ENCODE measurements at regions not wholly inside any gene's neighbourhood (a gene's known extent, or its start where the extent isn't known, plus 50 kb on each side); places are given as distances from the start of the nearest gene placed in this dataset.
"Not testable (repeated sequence)": the region's sequence is repeated elsewhere in the genome, so short reads cannot be mapped to it uniquely, and the experiment has no call there.

DNA sequence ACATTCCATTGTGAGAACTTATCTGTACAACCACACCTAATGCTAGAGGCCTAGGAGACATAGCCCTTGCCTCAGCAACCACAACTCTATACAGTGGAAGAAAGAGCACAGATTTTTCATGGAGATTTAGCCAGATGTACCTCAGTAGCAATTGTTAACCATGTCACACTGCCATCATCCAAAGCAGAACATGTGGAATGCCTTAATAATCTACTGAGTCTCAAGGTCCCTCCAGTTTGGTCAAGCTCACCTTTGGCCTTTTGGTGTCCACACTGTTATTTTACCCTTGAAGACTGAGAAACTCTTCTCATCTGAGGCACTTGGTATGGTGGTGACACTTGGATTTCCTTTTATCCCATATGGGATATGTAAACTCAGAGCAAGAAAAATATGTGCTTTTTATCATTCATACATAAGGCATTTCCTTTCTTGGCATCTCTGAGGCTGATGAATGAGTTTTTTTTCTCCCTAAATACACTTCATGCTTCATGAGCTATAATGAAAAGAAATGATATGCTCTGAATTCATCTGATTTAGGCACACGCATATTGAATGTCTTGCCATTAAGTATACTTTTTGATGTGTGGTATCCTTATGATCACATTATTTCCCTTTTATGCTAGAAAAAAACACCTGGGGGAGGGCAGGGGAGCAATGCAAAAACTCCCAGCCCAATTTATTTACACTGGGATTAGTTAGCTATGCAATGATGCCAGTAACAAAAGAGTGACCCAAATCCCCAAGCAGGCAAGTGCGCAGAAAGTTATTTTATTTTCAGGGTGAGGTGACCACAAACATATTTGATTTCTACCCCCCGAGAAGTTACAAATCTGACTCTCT, 63.3 kb upstream of the ME3 start:
- Histone ChIP-seq H3K36me3 (no peaks in the 10 kb centered on the region), H3K9me3 (no peaks in the 10 kb centered on the region), H3K4me3 (no peak overlapping the region), H3K4me1 (peaks cover 0 to 41% (median 30%) of the 10 kb centered on the region in 4 donors), H3K27ac (no peak overlapping the region), H3K27me3 (no peaks in the 10 kb centered on the region)
- no peak for TF ChIP-seq POLR2A (IDR thresholded peaks at IDR 0.05)
- no peak for DNase-seq
- intact Hi-C loops (cut with DNase I), result no loop called here
- WGBS, 2 donors, result 88% methylated on average over 3 of the region's 3 CpGs

DNA sequence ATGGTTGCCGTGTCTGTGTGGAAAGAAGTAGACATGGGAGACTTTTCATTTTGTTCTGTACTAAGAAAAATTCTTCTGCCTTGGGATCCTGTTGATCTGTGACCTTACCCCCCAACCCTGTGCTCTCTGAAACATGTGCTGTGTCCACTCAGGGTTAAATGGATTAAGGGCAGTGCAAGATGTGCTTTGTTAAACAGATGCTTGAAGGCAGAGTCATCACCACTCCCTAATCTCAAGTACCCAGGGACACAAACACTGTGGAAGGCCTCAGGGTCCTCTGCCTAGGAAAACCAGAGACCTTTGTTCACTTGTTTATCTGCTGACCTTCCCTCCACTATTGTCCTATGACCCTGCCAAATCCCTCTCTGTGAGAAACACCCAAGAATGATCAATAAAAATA, 60.3 kb upstream of the ME3 start:
- no CpG with 5 or more reads among the region's 1 CpG for WGBS, 2 donors
- intact Hi-C loops (cut with DNase I); H3K27me3 ChIP-seq; H3K27ac ChIP-seq; H3K4me3 ChIP-seq; H3K9me3 ChIP-seq; DNase-seq; H3K36me3 ChIP-seq: not testable (repeated sequence)
- H3K4me1 ChIP-seq, result peaks cover 0 to 12% (median 10%) of the 10 kb centered on the region in 4 donors

DNA sequence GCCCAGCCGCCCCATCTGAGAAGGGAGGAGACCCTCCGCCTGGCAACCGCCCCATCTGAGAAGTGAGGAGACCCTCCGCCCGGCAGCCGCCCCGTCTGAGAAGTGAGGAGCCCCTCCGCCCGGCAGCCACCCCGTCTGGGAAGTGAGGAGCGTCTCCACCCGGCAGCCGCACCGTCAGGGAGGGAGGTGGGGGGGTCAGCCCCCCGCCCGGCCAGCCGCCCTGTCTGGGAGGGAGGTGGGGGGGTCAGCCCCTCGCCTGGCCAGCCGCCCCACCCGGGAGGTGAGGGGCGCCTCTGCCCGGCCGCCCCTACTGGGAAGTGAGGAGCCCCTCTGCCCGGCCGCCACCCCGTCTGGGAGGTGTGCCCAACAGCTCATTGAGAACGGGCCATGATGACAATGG, 59.9 kb upstream of the ME3 start:
- H3K27me3 ChIP-seq; H3K4me3 ChIP-seq; DNase-seq; H3K36me3 ChIP-seq; intact Hi-C loops (cut with DNase I); H3K4me1 ChIP-seq; H3K9me3 ChIP-seq; H3K27ac ChIP-seq: not testable (repeated sequence)
- 96% methylated on average over 18 to 24 of the region's 27 CpGs for WGBS, 2 donors

DNA sequence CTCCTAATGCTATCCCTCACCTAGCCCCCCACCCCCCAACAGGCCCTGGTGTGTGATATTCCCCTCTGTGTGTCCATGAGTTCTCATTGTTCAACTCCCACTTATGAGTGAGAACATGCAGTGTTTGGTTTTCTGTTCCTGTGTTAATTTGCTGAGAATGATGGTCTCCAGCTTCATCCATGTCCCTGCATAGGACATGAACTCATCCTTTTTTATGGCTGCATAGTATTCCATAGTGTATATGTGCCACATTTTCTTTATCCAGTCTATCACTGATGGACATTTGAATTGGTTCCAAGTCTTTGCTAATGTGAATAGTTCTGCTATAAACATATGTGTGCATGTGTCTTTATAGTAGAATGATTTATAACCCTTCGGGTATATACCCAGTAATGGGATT, 57.2 kb upstream of the ME3 start:
- H3K4me1 ChIP-seq; H3K27ac ChIP-seq; H3K4me3 ChIP-seq; intact Hi-C loops (cut with DNase I); H3K36me3 ChIP-seq; H3K9me3 ChIP-seq; H3K27me3 ChIP-seq; DNase-seq: not testable (repeated sequence)
- 90 to 98% methylated on average over 1 of the region's 1 CpG for WGBS, 2 donors

DNA sequence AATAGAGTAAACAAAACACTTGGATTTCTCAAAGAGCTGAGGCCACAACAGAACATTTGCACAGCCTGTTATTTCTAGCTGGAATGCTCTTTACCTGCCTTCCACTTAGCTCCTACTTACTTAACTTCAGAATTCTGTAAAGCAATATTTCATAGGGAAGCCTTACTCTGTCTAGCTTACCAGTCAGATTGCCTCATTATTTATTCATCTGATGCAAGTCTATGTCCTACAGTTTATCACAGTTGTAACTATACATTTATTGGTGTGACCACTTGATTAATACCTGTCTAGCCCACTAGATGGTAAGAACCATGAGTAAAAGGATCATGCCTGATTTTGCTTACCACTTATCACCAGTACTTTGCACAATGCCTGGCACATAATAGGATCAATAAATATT, 56.1 kb upstream of the ME3 start:
- TF ChIP-seq, protein P1, sequence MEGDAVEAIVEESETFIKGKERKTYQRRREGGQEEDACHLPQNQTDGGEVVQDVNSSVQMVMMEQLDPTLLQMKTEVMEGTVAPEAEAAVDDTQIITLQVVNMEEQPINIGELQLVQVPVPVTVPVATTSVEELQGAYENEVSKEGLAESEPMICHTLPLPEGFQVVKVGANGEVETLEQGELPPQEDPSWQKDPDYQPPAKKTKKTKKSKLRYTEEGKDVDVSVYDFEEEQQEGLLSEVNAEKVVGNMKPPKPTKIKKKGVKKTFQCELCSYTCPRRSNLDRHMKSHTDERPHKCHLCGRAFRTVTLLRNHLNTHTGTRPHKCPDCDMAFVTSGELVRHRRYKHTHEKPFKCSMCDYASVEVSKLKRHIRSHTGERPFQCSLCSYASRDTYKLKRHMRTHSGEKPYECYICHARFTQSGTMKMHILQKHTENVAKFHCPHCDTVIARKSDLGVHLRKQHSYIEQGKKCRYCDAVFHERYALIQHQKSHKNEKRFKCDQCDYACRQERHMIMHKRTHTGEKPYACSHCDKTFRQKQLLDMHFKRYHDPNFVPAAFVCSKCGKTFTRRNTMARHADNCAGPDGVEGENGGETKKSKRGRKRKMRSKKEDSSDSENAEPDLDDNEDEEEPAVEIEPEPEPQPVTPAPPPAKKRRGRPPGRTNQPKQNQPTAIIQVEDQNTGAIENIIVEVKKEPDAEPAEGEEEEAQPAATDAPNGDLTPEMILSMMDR (IDR thresholded peaks at IDR 0.05), result no peak
- no peak for TF ChIP-seq POLR2AphosphoS5 (IDR thresholded peaks at IDR 0.05)
- no peak for TF ChIP-seq POLR2A (IDR thresholded peaks at IDR 0.05)
- TF ChIP-seq EP300 (IDR thresholded peaks at IDR 0.05), result no peak
- Histone ChIP-seq H3K27me3 (no peaks in the 10 kb centered on the region), H3K4me1 (no peaks in the 10 kb centered on the region), H3K27ac (no peak overlapping the region), H3K36me3 (no peaks in the 10 kb centered on the region), H3K9me3 (no peaks in the 10 kb centered on the region), H3K4me3 (no peak overlapping the region)
- intact Hi-C loops (cut with DNase I), result no loop called here
- no peak for DNase-seq

DNA sequence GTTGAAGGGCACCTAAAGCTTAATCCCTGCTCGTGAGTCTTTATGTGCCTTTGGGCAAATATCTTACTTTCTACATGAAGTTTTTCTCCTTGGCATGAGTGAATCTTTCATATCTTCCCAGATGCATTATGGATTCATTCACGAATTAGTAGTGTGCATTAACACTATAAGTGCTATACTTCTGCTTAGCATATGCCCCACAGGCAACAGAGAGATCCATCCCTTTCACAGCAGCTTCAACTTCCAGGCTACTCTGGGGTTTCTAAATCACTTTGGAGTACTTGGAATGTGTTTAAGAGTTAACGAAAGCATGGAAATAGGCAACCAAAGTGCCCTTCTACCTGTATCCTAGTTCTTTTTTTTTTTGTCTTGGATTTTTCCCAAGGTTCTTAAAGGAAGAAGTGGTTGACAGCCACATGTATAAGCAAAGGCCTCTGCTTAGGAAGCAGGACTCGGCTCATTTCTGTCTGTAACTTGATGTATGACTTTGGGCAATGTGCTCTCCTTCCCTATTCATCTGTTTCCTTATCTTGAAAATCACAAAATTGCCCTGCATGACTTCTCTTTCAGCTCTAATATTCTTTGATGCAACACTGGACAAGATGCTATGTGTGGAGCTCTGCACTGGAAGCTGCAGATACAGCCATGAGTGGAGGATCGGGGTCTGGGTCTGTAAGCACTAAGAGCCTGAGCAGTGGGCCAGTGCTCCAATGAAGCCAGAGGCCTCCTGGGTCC, 54.5 kb upstream of the ME3 start:
- H3K27ac ChIP-seq, result no peak overlapping the region
- no peaks in the 10 kb centered on the region for H3K27me3 ChIP-seq
- intact Hi-C loops (cut with DNase I), result no loop called here
- TF ChIP-seq EP300 (IDR thresholded peaks at IDR 0.05) (no peak), POLR2A (IDR thresholded peaks at IDR 0.05) (no peak), POLR2AphosphoS5 (IDR thresholded peaks at IDR 0.05) (no peak)
- TF ChIP-seq, protein P1 (IDR thresholded peaks at IDR 0.05), result no peak
- peaks cover 0 to 7% (median 0%) of the 10 kb centered on the region in 4 donors for H3K9me3 ChIP-seq
- no peak overlapping the region for H3K4me3 ChIP-seq
- H3K36me3 ChIP-seq, result no peaks in the 10 kb centered on the region
- DNase-seq, result no peak
- 67 to 86% methylated on average over 5 of the region's 5 CpGs for WGBS, 2 donors
- H3K4me1 ChIP-seq, result no peaks in the 10 kb centered on the region
